B cell (primary cell): ENCODE measurements at regions not wholly inside any gene's neighbourhood (a gene's known extent, or its start where the extent isn't known, plus 50 kb on each side); places are given as distances from the start of the nearest gene placed in this dataset.

Experiments used
- CTCF ChIP-seq: fragments of 200-600 bp; IDR thresholded peaks from one replicate; pipeline ENCODE4 v1.8.0; 2022; ENCODE audit warnings: antibody characterized with exemption, mild to moderate bottlenecking
- EZH2 ChIP-seq: IDR thresholded peaks from 2 replicates; pipeline ENCODE4 v1.6.1; 2012; ENCODE audit warnings: borderline replicate concordance, low read depth, mild to moderate bottlenecking, moderate library complexity, low read length; ENCODE audit not compliant: insufficient read depth, poor library complexity, severe bottlenecking

- TF ChIP-seq CTCF: no peak
- TF ChIP-seq EZH2: no peak
Observed at GRCh38 chr1:208326033-208326432, 81.8 kb upstream of the PLXNA2 start.
